ENCODE measurements at regions not wholly inside any gene's neighbourhood (a gene's known extent, or its start where the extent isn't known, plus 50 kb on each side); places are given as distances from the start of the nearest gene placed in this dataset.
"Not testable (repeated sequence)": the region's sequence is repeated elsewhere in the genome, so short reads cannot be mapped to it uniquely, and the experiment has no call there.

DNA sequence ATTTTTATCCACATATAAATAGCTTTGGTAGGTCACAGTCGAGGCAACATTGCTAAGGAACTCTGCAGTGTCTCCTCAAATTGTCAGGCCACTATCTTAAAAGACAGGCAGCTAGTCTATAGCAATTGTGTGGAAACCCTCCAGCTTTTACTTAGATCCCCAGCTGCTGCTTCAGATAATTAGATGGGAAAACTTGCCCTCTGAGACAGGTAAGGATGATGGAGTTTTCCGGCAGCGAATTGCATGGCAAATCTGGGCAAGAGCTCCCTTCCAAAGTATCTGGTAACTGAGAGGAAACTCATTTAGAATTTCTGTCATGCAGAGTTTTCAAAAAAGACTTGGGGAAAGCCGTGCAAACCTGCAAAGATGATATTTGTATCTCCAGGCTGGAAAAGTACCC, 886.2 kb downstream of the UQCRFS1 start:
- no peak for DNase-seq (ENCODE audit: low spot score)

- DNase-seq (ENCODE audit: low spot score): no peak
These were observed 888.5 kb downstream of the UQCRFS1 start for GRCh38 chr19:28324275-28325060.

DNA sequence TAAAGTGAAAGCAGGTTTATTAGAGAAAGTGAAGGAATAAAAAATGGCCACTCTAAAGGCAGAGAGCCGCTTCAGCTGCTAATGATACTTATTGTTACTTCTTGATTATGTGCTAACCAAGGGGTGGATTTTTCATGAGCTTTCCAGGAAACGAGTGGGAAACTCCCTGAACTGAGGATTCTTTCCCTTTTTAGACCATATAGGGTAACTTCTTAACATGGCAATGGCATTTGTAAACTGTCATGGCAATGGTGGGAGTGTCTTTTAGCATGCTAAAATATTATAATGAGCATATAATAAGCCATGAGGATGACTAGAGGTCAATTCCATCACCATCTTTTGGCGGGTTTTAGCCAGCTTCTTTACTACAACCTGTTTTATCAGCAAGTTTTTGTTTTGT, 890.0 kb downstream of the UQCRFS1 start:
- DNase-seq (ENCODE audit: low spot score): no peak

DNA sequence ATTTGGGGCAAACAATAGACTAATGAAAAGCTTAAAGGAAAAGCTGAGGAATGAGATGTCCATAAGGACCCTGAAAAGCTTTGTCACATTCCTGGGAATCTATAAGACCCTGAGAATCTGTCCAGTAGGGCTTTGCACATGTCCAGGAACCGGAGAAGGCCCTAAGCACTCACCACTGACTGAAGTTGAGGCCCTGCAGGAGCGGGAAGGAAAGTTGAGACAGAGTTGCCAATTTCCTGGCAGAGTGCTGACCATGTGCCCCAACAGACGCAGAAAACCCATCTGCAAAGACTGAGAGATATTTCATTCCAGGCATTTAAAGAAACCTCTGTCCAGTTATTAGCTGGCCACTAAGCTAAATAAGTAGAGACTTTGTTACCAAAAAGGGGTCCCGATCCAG, 890.5 kb downstream of the UQCRFS1 start:
- no peak for DNase-seq (ENCODE audit: low spot score)

DNA sequence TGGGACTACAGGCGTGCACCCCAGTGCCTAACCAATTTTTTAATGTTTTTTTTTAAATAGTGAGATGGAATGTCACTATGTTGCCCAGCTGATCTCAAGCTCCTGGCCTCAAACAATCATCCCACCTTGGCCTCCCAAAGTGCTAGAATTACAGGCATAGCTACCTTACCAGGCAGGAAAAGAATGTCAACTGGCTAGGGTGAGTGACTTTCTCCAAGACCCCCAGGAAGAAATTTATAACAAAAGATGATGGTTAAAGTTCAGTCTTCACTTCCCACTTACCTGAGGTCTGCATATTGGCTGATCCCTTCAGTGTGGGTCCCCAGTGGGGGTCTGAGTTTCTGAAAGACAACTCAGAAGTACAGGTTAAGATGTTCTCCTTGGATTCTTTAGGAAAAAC, 893.0 kb downstream of the UQCRFS1 start:
- DNase-seq (ENCODE audit: low spot score): no peak

DNA sequence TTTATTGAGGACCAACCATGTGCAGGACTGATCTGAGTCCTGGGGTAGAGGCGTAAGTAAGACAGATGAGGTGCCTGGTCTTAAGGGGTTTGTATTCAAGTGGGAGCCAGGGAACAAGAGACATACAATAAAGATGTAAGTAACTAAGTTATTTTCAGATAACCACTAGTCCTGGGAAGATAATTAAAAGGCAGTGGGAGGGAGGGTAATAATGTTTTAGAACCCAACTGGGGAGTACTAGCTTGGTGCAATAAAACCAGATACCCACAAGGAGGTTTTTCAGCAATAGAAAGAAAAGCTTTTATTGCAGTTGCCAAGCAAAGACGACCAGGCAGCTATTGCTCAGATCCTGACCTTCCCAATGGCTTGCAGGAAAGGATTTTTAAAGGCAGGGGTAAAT, 893.7 kb downstream of the UQCRFS1 start:
- no peak for DNase-seq (ENCODE audit: low spot score)

- no peak for DNase-seq (ENCODE audit: low spot score)
These were observed 894.3 kb downstream of the UQCRFS1 start for GRCh38 chr19:28318469-28319179.

DNA sequence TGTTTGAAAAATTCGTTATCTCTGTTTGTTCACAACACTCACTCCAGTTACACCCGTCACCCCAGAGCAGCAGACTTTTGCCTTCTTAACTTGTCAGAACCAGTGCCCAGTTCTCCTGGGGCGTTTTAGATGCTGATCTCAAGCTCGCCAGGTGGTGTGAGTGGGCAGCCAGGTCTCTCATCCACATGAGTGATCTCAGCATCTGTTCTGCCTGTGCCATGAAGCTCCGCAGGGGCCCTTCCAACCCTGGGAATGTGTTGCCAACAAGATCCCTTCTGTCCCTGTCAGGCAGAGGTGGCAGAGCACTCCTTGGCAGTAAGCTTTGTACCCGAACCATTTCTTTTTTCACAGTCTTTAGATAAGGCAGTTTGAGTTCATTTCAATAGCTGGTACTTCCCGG, 896.5 kb downstream of the UQCRFS1 start:
- no peak for DNase-seq (ENCODE audit: low spot score)

DNA sequence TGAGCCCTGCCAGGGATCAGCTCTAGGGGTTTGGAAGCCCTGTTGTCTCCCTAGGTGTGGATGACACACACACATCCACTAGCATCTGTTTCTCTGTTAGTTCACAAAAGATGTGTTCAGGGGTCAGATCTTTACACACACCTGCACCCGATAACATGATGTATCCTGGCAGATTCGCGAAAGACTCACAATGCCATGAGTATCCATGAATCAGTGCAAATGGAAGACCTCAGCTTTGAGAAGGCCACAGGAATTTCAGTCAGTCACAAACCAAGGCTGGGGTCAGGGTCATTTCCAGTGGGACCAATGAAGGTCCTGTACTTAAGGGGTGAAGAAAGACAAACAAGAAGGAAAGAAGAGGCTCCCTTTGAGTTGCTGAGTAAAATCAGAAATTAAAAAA, 898.2 kb downstream of the UQCRFS1 start:
- no peak for DNase-seq (ENCODE audit: low spot score)

GRCh38 chr19:28314287-28314686, 898.7 kb downstream of the UQCRFS1 start:
- DNase-seq (ENCODE audit: low spot score): no peak

DNA sequence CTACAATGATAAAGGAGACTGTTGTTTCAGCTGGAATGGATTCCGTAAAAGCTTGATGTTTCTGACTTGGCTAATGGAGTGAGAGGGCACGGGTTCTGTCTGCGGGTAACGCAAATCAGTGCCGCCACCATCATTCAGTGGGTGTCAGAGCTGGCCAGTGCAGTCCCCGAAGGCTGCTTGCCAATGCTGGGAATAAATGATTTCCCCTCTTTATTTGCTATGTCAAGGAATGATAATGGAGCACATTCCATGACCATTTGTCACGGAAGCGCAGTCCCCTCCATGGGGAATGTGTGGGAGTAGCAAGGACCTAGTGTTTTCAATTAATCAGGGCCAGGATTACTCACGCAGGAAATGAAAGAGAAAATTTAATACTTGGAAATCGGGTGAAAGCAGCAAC, 899.3 kb downstream of the UQCRFS1 start:
- DNase-seq (ENCODE audit: low spot score): no peak

- DNase-seq (ENCODE audit: low spot score): no peak
These were observed 900.7 kb downstream of the UQCRFS1 start for GRCh38 chr19:28312269-28312668.

DNA sequence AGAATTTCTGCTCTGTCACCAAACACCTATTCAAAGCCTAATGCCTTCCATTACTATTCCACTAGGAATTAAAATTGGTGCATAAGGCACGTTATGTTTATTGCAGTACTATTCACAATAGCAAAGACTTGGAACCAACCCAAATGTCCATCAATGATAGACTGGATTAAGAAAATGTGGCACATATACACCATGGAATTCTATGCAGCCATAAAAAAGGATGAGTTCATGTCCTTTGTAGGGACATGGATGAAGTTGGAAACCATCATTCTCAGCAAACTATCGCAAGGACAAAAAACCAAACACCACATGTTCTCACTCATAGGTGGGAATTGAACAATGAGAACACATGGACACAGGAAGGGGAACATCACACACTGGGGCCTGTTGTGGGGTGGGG, 902.1 kb downstream of the UQCRFS1 start:
- not testable (repeated sequence) for DNase-seq (ENCODE audit: low spot score)

GRCh38 chr19:28309070-28309469, 903.9 kb downstream of the UQCRFS1 start:
- no peak for DNase-seq (ENCODE audit: low spot score)

- DNase-seq (ENCODE audit: low spot score): no peak
These were observed 905.0 kb downstream of the UQCRFS1 start for GRCh38 chr19:28307963-28308362.

DNA sequence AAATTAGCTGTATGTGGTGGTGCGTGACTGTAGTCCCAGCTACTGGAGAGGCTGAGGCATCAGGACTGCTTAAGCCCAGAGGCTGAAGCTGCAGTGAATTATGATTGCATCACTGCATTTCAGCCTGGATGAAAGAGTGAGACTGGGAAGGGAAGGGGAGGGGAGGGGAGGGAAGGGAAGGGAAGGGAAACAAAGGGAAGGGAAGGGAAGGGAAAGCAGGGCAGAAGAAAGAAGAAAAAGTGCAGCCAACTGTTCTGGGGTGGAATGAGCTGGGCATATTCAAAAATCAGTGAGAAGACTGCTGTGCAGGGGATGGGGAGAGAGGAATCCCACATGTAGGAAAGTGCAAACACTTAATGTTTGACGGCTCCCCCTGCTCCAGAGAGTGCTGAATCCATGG, 905.5 kb downstream of the UQCRFS1 start:
- no peak for DNase-seq (ENCODE audit: low spot score)

DNA sequence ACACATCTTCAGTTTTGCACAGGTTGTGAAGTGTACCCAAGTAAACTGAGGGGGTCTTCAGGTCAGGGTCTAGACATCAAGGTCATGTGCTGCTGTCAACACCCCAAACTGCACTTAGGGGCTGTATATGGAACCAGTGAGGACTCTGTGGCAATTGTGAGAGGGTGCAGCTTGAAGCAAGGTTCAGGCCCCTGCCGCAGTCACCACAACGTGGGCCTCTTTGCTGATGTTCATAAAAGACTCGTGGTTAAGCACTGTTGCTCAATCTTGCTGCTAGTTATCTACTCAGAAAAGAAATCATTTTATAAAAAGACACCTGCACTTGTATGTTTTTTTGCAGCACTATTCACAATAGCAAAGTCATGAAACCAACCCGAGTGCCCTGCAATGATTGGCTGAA, 907.4 kb downstream of the UQCRFS1 start:
- DNase-seq (ENCODE audit: low spot score): no peak

DNA sequence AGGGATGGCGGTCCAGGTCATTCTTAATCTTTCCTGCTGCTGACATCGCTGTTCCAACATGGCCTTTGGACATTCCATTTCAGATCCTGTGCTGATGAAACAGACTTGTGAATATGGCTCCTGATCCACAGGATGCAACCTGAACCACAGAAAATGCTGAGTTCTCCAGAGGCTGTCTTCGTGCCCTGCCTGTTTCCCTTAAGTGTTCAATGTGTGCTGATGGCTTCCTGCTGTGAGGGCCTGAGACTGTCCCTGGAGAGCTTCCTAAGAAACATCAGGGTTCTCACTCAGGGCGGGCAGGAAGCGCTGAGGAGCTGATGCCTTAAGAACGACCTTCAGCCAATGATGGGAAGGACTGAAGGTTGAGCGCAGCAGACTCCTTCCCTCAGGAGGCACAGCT, 909.4 kb downstream of the UQCRFS1 start:
- no peak for DNase-seq (ENCODE audit: low spot score)

DNA sequence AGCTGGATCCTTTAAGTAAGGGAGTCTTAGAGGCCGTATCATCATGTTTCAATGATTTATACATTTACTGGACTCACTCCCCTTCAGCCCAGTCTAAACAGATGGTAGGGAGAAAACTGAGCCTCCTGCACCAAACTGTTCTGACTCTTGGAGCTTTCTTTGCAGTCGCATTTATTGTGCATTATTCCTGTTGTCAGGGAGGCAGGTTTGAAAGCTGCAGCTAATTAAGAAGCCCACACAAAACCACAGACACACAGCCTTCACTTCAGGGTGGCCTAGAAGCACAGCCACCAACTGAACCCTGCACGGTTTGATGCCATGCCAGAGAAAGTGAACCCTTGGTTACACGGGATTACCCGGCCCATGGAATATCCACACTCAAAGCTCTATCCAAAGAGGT, 911.0 kb downstream of the UQCRFS1 start:
- DNase-seq (ENCODE audit: low spot score): no peak

GRCh38 chr19:28301463-28301862, 911.5 kb downstream of the UQCRFS1 start:
- DNase-seq (ENCODE audit: low spot score): no peak

DNA sequence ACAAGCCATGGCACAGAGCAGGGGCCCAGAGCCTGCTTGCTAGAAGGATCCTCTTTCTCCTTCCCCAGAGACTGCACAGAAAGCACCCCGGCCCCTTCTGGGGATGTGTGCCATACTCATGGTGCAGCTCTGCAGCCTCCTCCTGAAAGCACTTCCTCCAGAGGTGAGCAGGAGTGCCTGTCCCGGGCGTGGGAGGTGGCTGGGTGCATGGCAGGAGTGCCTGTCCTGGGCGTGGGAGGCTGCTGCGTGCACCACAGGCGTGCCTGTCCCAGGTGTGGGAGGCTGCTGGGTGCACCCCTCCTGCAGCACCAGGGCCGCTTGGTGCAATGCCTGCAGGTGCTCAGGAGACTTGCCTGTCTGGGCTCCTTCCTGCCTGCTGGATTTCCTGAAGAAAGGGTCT, 913.3 kb downstream of the UQCRFS1 start:
- no peak for DNase-seq (ENCODE audit: low spot score)

GRCh38 chr19:28297586-28298157, 915.3 kb downstream of the UQCRFS1 start:
- DNase-seq (ENCODE audit: low spot score): no peak

GRCh38 chr19:28297036-28297435, 915.9 kb downstream of the UQCRFS1 start:
- DNase-seq (ENCODE audit: low spot score): no peak

Data from D341Med (cell line).